ENCODE measurements at regions not wholly inside any gene's neighbourhood (a gene's known extent, or its start where the extent isn't known, plus 50 kb on each side); places are given as distances from the start of the nearest gene placed in this dataset.

DNA sequence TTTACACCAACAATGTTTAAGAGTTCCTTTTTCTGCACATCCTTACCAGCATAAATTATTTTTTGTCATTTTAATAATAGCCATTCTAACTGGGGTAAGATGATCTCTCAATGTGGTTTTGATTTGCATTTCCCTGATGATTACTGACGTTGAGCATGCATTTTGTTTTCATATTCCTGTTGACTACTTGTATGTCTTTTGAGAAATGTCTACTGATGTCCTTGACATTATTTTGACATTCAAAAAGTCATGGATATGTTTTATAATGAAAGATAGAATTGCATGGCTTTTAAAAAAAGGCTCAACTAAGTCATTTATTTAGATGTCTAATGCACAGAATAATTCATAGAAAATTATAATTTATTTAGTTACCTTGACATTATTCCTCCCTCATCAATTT lies 381.6 kb upstream of the C9orf72 start:
- TF ChIP-seq, protein P1, sequence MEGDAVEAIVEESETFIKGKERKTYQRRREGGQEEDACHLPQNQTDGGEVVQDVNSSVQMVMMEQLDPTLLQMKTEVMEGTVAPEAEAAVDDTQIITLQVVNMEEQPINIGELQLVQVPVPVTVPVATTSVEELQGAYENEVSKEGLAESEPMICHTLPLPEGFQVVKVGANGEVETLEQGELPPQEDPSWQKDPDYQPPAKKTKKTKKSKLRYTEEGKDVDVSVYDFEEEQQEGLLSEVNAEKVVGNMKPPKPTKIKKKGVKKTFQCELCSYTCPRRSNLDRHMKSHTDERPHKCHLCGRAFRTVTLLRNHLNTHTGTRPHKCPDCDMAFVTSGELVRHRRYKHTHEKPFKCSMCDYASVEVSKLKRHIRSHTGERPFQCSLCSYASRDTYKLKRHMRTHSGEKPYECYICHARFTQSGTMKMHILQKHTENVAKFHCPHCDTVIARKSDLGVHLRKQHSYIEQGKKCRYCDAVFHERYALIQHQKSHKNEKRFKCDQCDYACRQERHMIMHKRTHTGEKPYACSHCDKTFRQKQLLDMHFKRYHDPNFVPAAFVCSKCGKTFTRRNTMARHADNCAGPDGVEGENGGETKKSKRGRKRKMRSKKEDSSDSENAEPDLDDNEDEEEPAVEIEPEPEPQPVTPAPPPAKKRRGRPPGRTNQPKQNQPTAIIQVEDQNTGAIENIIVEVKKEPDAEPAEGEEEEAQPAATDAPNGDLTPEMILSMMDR (IDR thresholded peaks at IDR 0.05 in 2 of 3, conservative IDR thresholded peaks at IDR 0.05 in 1 of 3; ENCODE audit: borderline replicate concordance in 1 of 3, insufficient read depth in 1 of 3, low read depth in 2 of 3, low read length in 2 of 3), result no peak
- no peak for TF ChIP-seq EZH2 (IDR thresholded peaks at IDR 0.05)
- TF ChIP-seq POLR2AphosphoS5 (IDR thresholded peaks at IDR 0.05; ENCODE audit: low read depth, low read length), result no peak
- no peak for TF ChIP-seq CEBPB (IDR thresholded peaks at IDR 0.05; ENCODE audit: low read depth)
- TF ChIP-seq, protein P2, sequence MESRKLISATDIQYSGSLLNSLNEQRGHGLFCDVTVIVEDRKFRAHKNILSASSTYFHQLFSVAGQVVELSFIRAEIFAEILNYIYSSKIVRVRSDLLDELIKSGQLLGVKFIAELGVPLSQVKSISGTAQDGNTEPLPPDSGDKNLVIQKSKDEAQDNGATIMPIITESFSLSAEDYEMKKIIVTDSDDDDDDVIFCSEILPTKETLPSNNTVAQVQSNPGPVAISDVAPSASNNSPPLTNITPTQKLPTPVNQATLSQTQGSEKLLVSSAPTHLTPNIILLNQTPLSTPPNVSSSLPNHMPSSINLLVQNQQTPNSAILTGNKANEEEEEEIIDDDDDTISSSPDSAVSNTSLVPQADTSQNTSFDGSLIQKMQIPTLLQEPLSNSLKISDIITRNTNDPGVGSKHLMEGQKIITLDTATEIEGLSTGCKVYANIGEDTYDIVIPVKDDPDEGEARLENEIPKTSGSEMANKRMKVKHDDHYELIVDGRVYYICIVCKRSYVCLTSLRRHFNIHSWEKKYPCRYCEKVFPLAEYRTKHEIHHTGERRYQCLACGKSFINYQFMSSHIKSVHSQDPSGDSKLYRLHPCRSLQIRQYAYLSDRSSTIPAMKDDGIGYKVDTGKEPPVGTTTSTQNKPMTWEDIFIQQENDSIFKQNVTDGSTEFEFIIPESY (IDR thresholded peaks at IDR 0.05; ENCODE audit: extremely low read depth, insufficient replicate concordance, low read length), result no peak
- TF ChIP-seq, protein P3, sequence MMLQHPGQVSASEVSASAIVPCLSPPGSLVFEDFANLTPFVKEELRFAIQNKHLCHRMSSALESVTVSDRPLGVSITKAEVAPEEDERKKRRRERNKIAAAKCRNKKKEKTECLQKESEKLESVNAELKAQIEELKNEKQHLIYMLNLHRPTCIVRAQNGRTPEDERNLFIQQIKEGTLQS (IDR thresholded peaks at IDR 0.05), result no peak
- no peak for TF ChIP-seq POLR2A (IDR thresholded peaks at IDR 0.05; ENCODE audit: borderline replicate concordance, extremely low read depth, insufficient read depth, insufficient read length)
